HEK293 (cell line): ENCODE measurements at regions not wholly inside any gene's neighbourhood (a gene's known extent, or its start where the extent isn't known, plus 50 kb on each side); places are given as distances from the start of the nearest gene placed in this dataset.

Source experiments
- BCL11A ChIP-seq: fragments of 450-650 bp; formaldehyde crosslinking; IDR thresholded peaks from 2 replicates; pipeline ENCODE4 v1.5.1; 2016; ENCODE audit warnings: low read depth, missing biosample characterization, missing genetic modification characterization
- GLI4 ChIP-seq: fragments of 450-650 bp; formaldehyde crosslinking; IDR thresholded peaks from 2 replicates; pipeline ENCODE4 v1.5.1; 2016; ENCODE audit warnings: missing biosample characterization, missing genetic modification characterization
- KLF16 ChIP-seq: fragments of 450-650 bp; formaldehyde crosslinking; IDR thresholded peaks from 2 replicates; pipeline ENCODE4 v1.5.1; 2017; ENCODE audit warnings: missing biosample characterization, missing genetic modification characterization
- MYNN ChIP-seq: fragments of 450-650 bp; formaldehyde crosslinking; IDR thresholded peaks from 2 replicates; pipeline ENCODE4 v1.5.1; 2016; ENCODE audit warnings: missing biosample characterization, missing genetic modification characterization, borderline replicate concordance
- ZBTB1 ChIP-seq: fragments of 450-650 bp; formaldehyde crosslinking; IDR thresholded peaks from 2 replicates; pipeline ENCODE4 v1.5.1; 2016; ENCODE audit warnings: missing biosample characterization, missing genetic modification characterization
- ZNF248 ChIP-seq: fragments of 450-650 bp; formaldehyde crosslinking; IDR thresholded peaks from 2 replicates; pipeline ENCODE4 v1.5.1; 2017; ENCODE audit warnings: missing biosample characterization, missing genetic modification characterization
- TF ChIP-seq, protein P1 (sequence below): sonication (generic); formaldehyde crosslinking; IDR thresholded peaks from 2 replicates; pipeline ENCODE4 v1.8.1; 2022; ENCODE audit warnings: mild to moderate bottlenecking, moderate library complexity, missing genetic modification reagents
- TF ChIP-seq, protein P2 (sequence below): fragments of 450-650 bp; formaldehyde crosslinking; IDR thresholded peaks from 2 replicates; pipeline ENCODE4 v1.5.1; 2016; ENCODE audit warnings: missing biosample characterization, missing genetic modification characterization
- TF ChIP-seq, protein P3 (sequence below): fragments of 450-650 bp; formaldehyde crosslinking; conservative IDR thresholded peaks from 2 replicates; pipeline ENCODE4 v1.5.1; 2016; ENCODE audit warnings: low read depth, missing biosample characterization, missing genetic modification characterization
- TF ChIP-seq, protein P4 (sequence below): IDR thresholded peaks from 2 replicates; pipeline ENCODE4 v1.6.1; 2011; ENCODE audit warnings: mild to moderate bottlenecking, low read depth, low read length, borderline replicate concordance

DNA sequence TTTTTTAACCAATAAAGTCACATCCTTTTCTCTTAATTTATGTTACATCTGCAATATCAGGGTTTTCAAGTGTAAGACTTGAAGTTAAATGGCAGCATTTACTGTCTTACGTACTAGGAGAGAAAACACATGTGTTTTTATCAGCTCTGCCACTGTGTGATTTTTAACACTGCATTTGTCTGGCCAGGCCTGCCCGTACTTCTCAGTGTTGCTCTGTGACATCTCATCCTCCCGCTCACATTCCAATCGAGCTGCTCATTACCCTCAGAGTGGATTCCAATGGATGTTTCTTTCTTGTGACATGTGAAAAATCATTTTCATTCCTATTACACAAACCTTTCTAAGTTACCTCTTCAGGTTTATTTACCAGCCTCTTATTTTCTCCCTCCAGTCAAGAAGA, 420.3 kb downstream of the FAT4 start:
- TF ChIP-seq, protein P1, sequence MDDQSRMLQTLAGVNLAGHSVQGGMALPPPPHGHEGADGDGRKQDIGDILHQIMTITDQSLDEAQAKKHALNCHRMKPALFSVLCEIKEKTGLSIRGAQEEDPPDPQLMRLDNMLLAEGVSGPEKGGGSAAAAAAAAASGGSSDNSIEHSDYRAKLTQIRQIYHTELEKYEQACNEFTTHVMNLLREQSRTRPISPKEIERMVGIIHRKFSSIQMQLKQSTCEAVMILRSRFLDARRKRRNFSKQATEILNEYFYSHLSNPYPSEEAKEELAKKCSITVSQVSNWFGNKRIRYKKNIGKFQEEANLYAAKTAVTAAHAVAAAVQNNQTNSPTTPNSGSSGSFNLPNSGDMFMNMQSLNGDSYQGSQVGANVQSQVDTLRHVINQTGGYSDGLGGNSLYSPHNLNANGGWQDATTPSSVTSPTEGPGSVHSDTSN: no peak
- TF ChIP-seq, protein P2, sequence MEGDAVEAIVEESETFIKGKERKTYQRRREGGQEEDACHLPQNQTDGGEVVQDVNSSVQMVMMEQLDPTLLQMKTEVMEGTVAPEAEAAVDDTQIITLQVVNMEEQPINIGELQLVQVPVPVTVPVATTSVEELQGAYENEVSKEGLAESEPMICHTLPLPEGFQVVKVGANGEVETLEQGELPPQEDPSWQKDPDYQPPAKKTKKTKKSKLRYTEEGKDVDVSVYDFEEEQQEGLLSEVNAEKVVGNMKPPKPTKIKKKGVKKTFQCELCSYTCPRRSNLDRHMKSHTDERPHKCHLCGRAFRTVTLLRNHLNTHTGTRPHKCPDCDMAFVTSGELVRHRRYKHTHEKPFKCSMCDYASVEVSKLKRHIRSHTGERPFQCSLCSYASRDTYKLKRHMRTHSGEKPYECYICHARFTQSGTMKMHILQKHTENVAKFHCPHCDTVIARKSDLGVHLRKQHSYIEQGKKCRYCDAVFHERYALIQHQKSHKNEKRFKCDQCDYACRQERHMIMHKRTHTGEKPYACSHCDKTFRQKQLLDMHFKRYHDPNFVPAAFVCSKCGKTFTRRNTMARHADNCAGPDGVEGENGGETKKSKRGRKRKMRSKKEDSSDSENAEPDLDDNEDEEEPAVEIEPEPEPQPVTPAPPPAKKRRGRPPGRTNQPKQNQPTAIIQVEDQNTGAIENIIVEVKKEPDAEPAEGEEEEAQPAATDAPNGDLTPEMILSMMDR (tag by site-specific recombination): no peak
- TF ChIP-seq ZNF248 (no peak), ZBTB1 (tag by site-specific recombination) (no peak), GLI4 (no peak), MYNN (tag by site-specific recombination) (no peak), KLF16 (tag by site-specific recombination) (no peak), BCL11A (tag by site-specific recombination) (no peak)
- TF ChIP-seq, protein P3, sequence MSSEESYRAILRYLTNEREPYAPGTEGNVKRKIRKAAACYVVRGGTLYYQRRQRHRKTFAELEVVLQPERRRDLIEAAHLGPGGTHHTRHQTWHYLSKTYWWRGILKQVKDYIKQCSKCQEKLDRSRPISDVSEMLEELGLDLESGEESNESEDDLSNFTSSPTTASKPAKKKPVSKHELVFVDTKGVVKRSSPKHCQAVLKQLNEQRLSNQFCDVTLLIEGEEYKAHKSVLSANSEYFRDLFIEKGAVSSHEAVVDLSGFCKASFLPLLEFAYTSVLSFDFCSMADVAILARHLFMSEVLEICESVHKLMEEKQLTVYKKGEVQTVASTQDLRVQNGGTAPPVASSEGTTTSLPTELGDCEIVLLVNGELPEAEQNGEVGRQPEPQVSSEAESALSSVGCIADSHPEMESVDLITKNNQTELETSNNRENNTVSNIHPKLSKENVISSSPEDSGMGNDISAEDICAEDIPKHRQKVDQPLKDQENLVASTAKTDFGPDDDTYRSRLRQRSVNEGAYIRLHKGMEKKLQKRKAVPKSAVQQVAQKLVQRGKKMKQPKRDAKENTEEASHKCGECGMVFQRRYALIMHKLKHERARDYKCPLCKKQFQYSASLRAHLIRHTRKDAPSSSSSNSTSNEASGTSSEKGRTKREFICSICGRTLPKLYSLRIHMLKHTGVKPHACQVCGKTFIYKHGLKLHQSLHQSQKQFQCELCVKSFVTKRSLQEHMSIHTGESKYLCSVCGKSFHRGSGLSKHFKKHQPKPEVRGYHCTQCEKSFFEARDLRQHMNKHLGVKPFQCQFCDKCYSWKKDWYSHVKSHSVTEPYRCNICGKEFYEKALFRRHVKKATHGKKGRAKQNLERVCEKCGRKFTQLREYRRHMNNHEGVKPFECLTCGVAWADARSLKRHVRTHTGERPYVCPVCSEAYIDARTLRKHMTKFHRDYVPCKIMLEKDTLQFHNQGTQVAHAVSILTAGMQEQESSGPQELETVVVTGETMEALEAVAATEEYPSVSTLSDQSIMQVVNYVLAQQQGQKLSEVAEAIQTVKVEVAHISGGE (tag by site-specific recombination): no peak
- TF ChIP-seq, protein P4, sequence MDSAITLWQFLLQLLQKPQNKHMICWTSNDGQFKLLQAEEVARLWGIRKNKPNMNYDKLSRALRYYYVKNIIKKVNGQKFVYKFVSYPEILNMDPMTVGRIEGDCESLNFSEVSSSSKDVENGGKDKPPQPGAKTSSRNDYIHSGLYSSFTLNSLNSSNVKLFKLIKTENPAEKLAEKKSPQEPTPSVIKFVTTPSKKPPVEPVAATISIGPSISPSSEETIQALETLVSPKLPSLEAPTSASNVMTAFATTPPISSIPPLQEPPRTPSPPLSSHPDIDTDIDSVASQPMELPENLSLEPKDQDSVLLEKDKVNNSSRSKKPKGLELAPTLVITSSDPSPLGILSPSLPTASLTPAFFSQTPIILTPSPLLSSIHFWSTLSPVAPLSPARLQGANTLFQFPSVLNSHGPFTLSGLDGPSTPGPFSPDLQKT: no peak
